PC-3 (cell line): ENCODE measurements at regions not wholly inside any gene's neighbourhood (a gene's known extent, or its start where the extent isn't known, plus 50 kb on each side); places are given as distances from the start of the nearest gene placed in this dataset.

Experiments used
- ATAC-seq: fragments of 200-7000 bp; cut with Tn5 transposase; 2 replicates; pipeline ENCODE4 v1.9.1; 2020; ENCODE audit warnings: mild to moderate bottlenecking, moderate library complexity
- BruUV-seq: library from RNA; stranded (reverse); fragments of 400-500 nt; replicated peaks from 2 replicates; lab custom pipeline; 2021; lab: Mats Ljungman, UMichigan
- CTCF ChIA-PET: fragments of 300-600 bp; sonication (Branson Sonifier 250); formaldehyde crosslinking; loops from one replicate; lab custom pipeline; 2022; ENCODE audit warnings: antibody characterized with exemption; lab: Charles Lee
- POLR2A ChIA-PET: fragments of 300-600 bp; sonication (Branson Sonifier 250); formaldehyde crosslinking; loops from one replicate; lab custom pipeline; 2022; ENCODE audit warnings: antibody characterized with exemption; ENCODE audit not compliant: unreplicated experiment; lab: Charles Lee
- DNase-seq: peaks from one replicate; pipeline ENCODE4 v3.0.0-alpha.2; 2015
- H2AFZ ChIP-seq: fragments of 300-600 bp; sonication (generic); 2 replicates; pipeline ENCODE4 v1.6.0; 2016; ENCODE audit warnings: antibody characterized with exemption, low read length
- H3F3A ChIP-seq: fragments of 300-600 bp; sonication (generic); one replicate; pipeline ENCODE4 v1.6.0; 2017; ENCODE audit warnings: antibody characterized with exemption, low read length, control low read depth, mild to moderate bottlenecking; ENCODE audit not compliant: unreplicated experiment
- H3K27ac ChIP-seq: fragments of 300-600 bp; sonication (generic); 2 replicates; pipeline ENCODE4 v1.5.1; 2016; ENCODE audit warnings: mild to moderate bottlenecking, low read length
- H3K27me3 ChIP-seq: fragments of 300-600 bp; sonication (generic); 2 replicates; pipeline ENCODE4 v1.6.1; 2016; ENCODE audit warnings: low read length, mixed read lengths
- H3K36me3 ChIP-seq: fragments of 300-600 bp; sonication (generic); 2 replicates; pipeline ENCODE4 v1.6.1; 2016; ENCODE audit warnings: low read depth, mixed run types, low read length, mixed read lengths
- H3K4me1 ChIP-seq: fragments of 300-600 bp; sonication (generic); 2 replicates; pipeline ENCODE4 v1.5.1; 2016; ENCODE audit warnings: low read length; ENCODE audit not compliant: insufficient read depth
- H3K4me2 ChIP-seq: fragments of 300-600 bp; sonication (generic); 2 replicates; pipeline ENCODE4 v1.6.0; 2016; ENCODE audit warnings: low read length
- H3K4me3 ChIP-seq: fragments of 300-600 bp; sonication (generic); 2 replicates; pipeline ENCODE4 v1.5.1; 2016; ENCODE audit warnings: mild to moderate bottlenecking, low read length, mixed read lengths
- H3K79me2 ChIP-seq: fragments of 300-600 bp; sonication (generic); 2 replicates; pipeline ENCODE4 v1.6.1; 2017; ENCODE audit warnings: low read length, mixed read lengths
- H3K9ac ChIP-seq: fragments of 300-600 bp; sonication (generic); 2 replicates; pipeline ENCODE4 v1.6.0; 2016; ENCODE audit warnings: mild to moderate bottlenecking, low read length
- H3K9me2 ChIP-seq: fragments of 300-600 bp; sonication (generic); replicated peaks from 2 replicates; pipeline ENCODE4 v1.6.1; 2016; ENCODE audit warnings: mixed run types, low read length, mixed read lengths
- H3K9me3 ChIP-seq: fragments of 300-600 bp; sonication (generic); 2 replicates; pipeline ENCODE4 v1.6.1; 2016; ENCODE audit warnings: low read length, mixed read lengths
- H4K20me1 ChIP-seq: fragments of 300-600 bp; sonication (generic); 2 replicates; pipeline ENCODE4 v1.6.1; 2016; ENCODE audit warnings: low read length, mixed read lengths
- EZH2 ChIP-seq: fragments of 300-600 bp; sonication (generic); IDR thresholded peaks from one replicate; pipeline ENCODE4 v1.6.1; 2017; ENCODE audit warnings: antibody characterized with exemption, mild to moderate bottlenecking, low read length; ENCODE audit not compliant: unreplicated experiment
- EZH2phosphoT487 ChIP-seq: fragments of 300-600 bp; sonication (generic); IDR thresholded peaks from 2 replicates; pipeline ENCODE4 v1.6.1; 2018; ENCODE audit warnings: mild to moderate bottlenecking, antibody characterized with exemption, low read length, borderline replicate concordance
- intact Hi-C: fragments of 100-400 bp; cut with micrococcal nuclease; formaldehyde crosslinking; loops from 2 replicates; pipeline ENCODE4 v1.9.0; 2023
- TF ChIP-seq, protein P1 (sequence below): fragments of 300-600 bp; sonication (generic); conservative IDR thresholded peaks from 2 replicates; pipeline ENCODE4 v1.5.1; 2017; ENCODE audit warnings: antibody characterized with exemption, low read depth, mild to moderate bottlenecking, low read length

- Histone ChIP-seq H3K27ac (peak overlapping the region; percentile 68), H3K4me2 (peak overlapping the region; percentile 37; the same call in 1 of the 2 replicates), H3K4me1 (peaks cover 9% of the 10 kb centered on the region), H3F3A (no peaks in the 10 kb centered on the region), H2AFZ (peak overlapping the region; percentile 38; the same call in 1 of the 2 replicates), H4K20me1 (no peaks in the 10 kb centered on the region), H3K36me3 (no peaks in the 10 kb centered on the region), H3K27me3 (no peaks in the 10 kb centered on the region), H3K9ac (no peak overlapping the region), H3K9me3 (no peaks in the 10 kb centered on the region), H3K4me3 (no peak overlapping the region), H3K79me2 (no peaks in the 10 kb centered on the region), H3K9me2 (no peaks in the 10 kb centered on the region)
- ChIA-PET CTCF (no interaction called here), POLR2A (no interaction called here)
- intact Hi-C loops = no loop called here
- no TSS peak for BruUV-seq
- TF ChIP-seq, protein P1, sequence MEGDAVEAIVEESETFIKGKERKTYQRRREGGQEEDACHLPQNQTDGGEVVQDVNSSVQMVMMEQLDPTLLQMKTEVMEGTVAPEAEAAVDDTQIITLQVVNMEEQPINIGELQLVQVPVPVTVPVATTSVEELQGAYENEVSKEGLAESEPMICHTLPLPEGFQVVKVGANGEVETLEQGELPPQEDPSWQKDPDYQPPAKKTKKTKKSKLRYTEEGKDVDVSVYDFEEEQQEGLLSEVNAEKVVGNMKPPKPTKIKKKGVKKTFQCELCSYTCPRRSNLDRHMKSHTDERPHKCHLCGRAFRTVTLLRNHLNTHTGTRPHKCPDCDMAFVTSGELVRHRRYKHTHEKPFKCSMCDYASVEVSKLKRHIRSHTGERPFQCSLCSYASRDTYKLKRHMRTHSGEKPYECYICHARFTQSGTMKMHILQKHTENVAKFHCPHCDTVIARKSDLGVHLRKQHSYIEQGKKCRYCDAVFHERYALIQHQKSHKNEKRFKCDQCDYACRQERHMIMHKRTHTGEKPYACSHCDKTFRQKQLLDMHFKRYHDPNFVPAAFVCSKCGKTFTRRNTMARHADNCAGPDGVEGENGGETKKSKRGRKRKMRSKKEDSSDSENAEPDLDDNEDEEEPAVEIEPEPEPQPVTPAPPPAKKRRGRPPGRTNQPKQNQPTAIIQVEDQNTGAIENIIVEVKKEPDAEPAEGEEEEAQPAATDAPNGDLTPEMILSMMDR = no peak
- TF ChIP-seq EZH2 (no peak), EZH2phosphoT487 (no peak)
- ATAC-seq (peak; percentile 85), DNase-seq (peak; percentile 55)
Observed at GRCh38 chr5:124278636-124279035, 467.8 kb downstream of the ZNF608 start.

DNA sequence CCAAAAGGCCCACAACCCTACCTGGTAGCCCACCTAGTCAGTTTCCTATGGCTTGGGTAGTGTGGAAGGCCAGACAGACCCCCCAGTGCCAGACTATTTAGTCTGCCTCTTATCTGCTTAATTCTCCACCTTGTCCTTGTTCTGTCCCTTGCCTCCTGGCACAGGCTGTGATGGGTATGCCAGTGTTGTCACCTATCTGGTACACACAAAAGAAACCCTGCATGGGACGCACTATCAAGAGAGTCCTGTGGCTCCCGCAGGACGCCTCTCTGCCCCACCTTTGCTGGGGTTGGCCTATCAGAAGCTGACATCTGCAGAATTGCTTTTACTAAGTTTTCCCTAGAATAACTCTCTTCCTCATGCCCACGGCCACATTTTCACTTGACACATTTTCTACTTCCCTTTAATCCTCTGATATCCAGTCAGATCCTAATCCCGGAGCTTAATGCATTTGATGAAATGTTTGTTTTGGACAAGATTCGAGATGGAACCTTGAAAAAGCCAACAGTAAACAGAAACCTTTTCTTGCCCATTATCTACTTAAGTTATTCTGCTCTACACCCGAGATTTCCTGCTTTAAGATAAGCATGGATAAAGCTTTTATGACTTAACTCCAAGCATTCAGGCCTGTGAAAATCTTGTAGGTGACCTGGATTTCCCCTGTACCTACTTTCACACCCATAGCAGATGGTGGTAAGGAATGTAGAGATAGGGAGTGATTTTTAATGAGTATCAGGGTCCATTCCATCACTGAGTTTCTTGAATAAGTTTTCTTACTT is 468.5 kb downstream of the ZNF608 start:
- no peaks in the 10 kb centered on the region for H3F3A ChIP-seq
- POLR2A ChIA-PET = no interaction called here
- H3K4me3 ChIP-seq = no peak overlapping the region
- peaks cover 9% of the 10 kb centered on the region for H3K4me1 ChIP-seq
- H3K4me2 ChIP-seq = peak overlapping the region; percentile 37; the same call in 1 of the 2 replicates
- H3K9me2 ChIP-seq = no peaks in the 10 kb centered on the region
- no peaks in the 10 kb centered on the region for H3K27me3 ChIP-seq
- BruUV-seq = no TSS peak
- H3K9ac ChIP-seq = peak overlapping the region; percentile 22; the same call in 1 of the 2 replicates
- H4K20me1 ChIP-seq = no peaks in the 10 kb centered on the region
- TF ChIP-seq EZH2 (no peak), EZH2phosphoT487 (no peak)
- TF ChIP-seq, protein P1 = no peak
- intact Hi-C loops = no loop called here
- ATAC-seq (no peak; the same call in 1 of the 2 replicates), DNase-seq (no peak)
- H2AFZ ChIP-seq = peak overlapping the region; percentile 38; the same call in 1 of the 2 replicates
- H3K79me2 ChIP-seq = no peaks in the 10 kb centered on the region
- no peaks in the 10 kb centered on the region for H3K36me3 ChIP-seq
- H3K27ac ChIP-seq = peak overlapping the region; percentile 68
- no peaks in the 10 kb centered on the region for H3K9me3 ChIP-seq
- CTCF ChIA-PET = no interaction called here

DNA sequence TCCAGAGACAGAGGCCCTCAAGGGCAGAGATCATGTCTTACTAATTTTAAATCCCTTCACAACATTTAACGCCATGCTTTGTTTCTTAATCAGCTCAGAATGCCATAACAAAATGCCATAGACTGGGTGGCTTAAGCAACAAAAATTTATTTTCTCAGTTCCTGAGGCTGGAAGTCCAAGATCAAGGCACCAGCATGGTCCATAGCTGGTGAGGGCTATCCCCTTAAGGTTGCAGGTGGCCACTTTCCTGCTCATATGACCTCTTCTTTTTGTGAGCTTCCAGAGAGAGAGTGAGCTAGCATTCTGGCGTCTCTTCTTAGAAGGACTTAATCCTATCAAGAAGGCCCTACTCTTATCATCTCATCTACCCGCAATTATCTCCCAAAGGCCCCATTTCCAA is 470.3 kb downstream of the ZNF608 start:
- no TSS peak for BruUV-seq
- DNase-seq (no peak), ATAC-seq (no peak)
- H3K36me3 ChIP-seq = no peaks in the 10 kb centered on the region
- ChIA-PET POLR2A (no interaction called here), CTCF (no interaction called here)
- H3K4me3 ChIP-seq = no peak overlapping the region
- no peak overlapping the region for H3K4me2 ChIP-seq
- no peak overlapping the region for H3K9ac ChIP-seq
- no peak overlapping the region for H2AFZ ChIP-seq
- H3K9me3 ChIP-seq = no peaks in the 10 kb centered on the region
- H3F3A ChIP-seq = no peaks in the 10 kb centered on the region
- H3K9me2 ChIP-seq = no peaks in the 10 kb centered on the region
- H3K27me3 ChIP-seq = no peaks in the 10 kb centered on the region
- intact Hi-C loops = no loop called here
- H3K27ac ChIP-seq = no peak overlapping the region
- TF ChIP-seq EZH2phosphoT487 (no peak), EZH2 (no peak)
- TF ChIP-seq, protein P1 = no peak
- H3K4me1 ChIP-seq = peaks cover 9% of the 10 kb centered on the region
- no peaks in the 10 kb centered on the region for H3K79me2 ChIP-seq
- H4K20me1 ChIP-seq = no peaks in the 10 kb centered on the region
